ENCODE measurements at regions not wholly inside any gene's neighbourhood (a gene's known extent, or its start where the extent isn't known, plus 50 kb on each side); places are given as distances from the start of the nearest gene placed in this dataset.

DNA sequence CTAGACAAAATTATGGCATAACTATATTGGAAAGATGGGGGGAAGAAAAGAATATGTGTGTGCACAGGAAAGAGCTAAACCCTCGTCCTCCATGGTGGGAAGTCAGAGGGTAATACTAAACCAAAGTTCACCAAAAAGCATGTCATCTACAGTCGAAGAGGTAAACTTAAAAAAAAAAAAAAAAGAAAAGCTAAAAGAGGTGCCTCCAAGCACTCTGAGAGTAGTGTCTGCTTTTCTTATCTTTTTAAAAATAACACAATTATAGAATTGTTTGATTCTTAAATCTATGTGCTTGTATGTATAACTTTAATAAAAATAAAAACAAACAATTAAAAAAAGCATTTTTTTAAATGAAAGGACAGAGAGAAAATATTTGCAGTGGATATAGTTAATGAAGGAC is 77.3 kb upstream of the MYCN start:
- TF ChIP-seq, protein P1, sequence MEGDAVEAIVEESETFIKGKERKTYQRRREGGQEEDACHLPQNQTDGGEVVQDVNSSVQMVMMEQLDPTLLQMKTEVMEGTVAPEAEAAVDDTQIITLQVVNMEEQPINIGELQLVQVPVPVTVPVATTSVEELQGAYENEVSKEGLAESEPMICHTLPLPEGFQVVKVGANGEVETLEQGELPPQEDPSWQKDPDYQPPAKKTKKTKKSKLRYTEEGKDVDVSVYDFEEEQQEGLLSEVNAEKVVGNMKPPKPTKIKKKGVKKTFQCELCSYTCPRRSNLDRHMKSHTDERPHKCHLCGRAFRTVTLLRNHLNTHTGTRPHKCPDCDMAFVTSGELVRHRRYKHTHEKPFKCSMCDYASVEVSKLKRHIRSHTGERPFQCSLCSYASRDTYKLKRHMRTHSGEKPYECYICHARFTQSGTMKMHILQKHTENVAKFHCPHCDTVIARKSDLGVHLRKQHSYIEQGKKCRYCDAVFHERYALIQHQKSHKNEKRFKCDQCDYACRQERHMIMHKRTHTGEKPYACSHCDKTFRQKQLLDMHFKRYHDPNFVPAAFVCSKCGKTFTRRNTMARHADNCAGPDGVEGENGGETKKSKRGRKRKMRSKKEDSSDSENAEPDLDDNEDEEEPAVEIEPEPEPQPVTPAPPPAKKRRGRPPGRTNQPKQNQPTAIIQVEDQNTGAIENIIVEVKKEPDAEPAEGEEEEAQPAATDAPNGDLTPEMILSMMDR (IDR thresholded peaks at IDR 0.05 in 4 of 5, conservative IDR thresholded peaks at IDR 0.05 in 1 of 5): no peak
- no peak for TF ChIP-seq POLR2A (IDR thresholded peaks at IDR 0.05)
